ENCODE measurements at regions not wholly inside any gene's neighbourhood (a gene's known extent, or its start where the extent isn't known, plus 50 kb on each side); places are given as distances from the start of the nearest gene placed in this dataset.

DNA sequence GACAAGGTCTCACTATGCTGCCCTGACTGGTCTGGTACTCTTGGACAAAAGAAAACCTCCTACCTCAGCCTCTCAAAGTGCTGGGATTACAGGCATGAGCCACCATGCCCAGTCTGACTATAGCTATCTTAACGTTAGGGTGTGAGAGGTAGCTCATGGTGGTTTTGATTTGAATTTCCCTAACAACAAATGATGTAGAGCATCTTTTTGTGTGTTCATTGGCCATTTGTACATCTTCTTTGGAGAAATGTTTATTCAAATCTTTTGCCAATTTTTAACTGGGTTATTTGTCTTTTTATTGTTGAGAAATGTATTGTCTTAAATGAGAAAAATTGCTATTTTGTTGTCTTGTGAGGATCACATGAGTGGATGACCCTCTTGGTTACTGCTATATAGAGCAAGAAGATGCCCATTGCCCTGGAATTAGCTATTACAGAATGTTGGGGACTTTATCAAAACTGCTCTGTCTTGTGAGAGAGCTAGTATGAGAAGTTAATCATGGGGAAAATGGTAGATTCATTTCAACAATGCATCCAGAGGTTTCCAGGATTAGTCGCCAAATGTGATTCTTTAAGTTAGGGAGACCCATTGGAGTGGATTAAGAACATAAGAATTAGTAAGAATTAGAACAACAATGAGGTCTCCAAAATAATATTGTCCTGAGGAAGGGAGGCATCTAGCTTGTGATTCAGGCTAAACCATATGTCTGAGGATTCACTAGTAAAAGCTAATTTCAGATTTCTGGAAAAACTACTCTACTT, 124.3 kb upstream of the MOCS2 start:
- TF ChIP-seq, protein P1, sequence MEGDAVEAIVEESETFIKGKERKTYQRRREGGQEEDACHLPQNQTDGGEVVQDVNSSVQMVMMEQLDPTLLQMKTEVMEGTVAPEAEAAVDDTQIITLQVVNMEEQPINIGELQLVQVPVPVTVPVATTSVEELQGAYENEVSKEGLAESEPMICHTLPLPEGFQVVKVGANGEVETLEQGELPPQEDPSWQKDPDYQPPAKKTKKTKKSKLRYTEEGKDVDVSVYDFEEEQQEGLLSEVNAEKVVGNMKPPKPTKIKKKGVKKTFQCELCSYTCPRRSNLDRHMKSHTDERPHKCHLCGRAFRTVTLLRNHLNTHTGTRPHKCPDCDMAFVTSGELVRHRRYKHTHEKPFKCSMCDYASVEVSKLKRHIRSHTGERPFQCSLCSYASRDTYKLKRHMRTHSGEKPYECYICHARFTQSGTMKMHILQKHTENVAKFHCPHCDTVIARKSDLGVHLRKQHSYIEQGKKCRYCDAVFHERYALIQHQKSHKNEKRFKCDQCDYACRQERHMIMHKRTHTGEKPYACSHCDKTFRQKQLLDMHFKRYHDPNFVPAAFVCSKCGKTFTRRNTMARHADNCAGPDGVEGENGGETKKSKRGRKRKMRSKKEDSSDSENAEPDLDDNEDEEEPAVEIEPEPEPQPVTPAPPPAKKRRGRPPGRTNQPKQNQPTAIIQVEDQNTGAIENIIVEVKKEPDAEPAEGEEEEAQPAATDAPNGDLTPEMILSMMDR (IDR thresholded peaks at IDR 0.05; ENCODE audit: low read depth, low read length), result no peak
- no peak for TF ChIP-seq EZH2phosphoT487 (IDR thresholded peaks at IDR 0.05; ENCODE audit: low read depth)
